Transverse colon (tissue), 4 donors: ENCODE measurements at regions not wholly inside any gene's neighbourhood (a gene's known extent, or its start where the extent isn't known, plus 50 kb on each side); places are given as distances from the start of the nearest gene placed in this dataset.

Experiments used
- DNase-seq: peaks from one replicate; pipeline ENCODE4 v3.0.0-alpha.2; 2019
- H3K27ac ChIP-seq, 4 donors: fragments of 200-600 bp; sonication (generic); 2 replicates each; pipeline ENCODE4 v1.5.1; 2016 to 2018; ENCODE audit warnings: inconsistent platforms in 4 of 4
- H3K27me3 ChIP-seq: fragments of 200-600 bp; sonication (generic); 2 replicates; pipeline ENCODE4 v1.5.1; 2017; ENCODE audit warnings: inconsistent platforms
- H3K36me3 ChIP-seq, 4 donors: fragments of 200-600 bp; sonication (generic); 2 replicates each; pipeline ENCODE4 v1.5.1; 2017 to 2019; ENCODE audit warnings: inconsistent platforms in 4 of 4
- H3K4me1 ChIP-seq, 4 donors: fragments of 200-600 bp; sonication (generic); 2 replicates each; pipeline ENCODE4 v1.5.1; 2017 to 2020; ENCODE audit warnings: inconsistent platforms in 4 of 4
- H3K4me3 ChIP-seq, 4 donors: fragments of 200-600 bp; sonication (generic); 1 replicate in 1 of 4; 2 replicates in 3 of 4; pipeline versions ENCODE4 v1.5.1 to v1.6.1; 2017 to 2019; ENCODE audit warnings: inconsistent platforms in 4 of 4
- H3K9me3 ChIP-seq, 2 donors: fragments of 200-600 bp; sonication (generic); 2 replicates each; pipeline ENCODE4 v1.5.1; 2017 to 2019; ENCODE audit warnings: inconsistent platforms in 2 of 2
- EP300 ChIP-seq: sonication (generic); formaldehyde crosslinking; IDR thresholded peaks from one replicate; pipeline ENCODE4 v1.6.1; 2017; ENCODE audit warnings: antibody characterized with exemption, low read depth
- POLR2A ChIP-seq: fragments of 450-650 bp; IDR thresholded peaks from one replicate; pipeline ENCODE4 v1.6.1; 2016; ENCODE audit warnings: antibody characterized with exemption, mild to moderate bottlenecking, moderate library complexity
- POLR2AphosphoS5 ChIP-seq, 3 donors: sonication (generic); formaldehyde crosslinking; IDR thresholded peaks; one replicate each; pipeline ENCODE4 v1.6.1; 2016; ENCODE audit warnings: antibody characterized with exemption in 3 of 3
- WGBS, 2 donors: methylation state at CpG; one replicate each; pipeline ENCODE4 v1.1.5; 2018; ENCODE audit warnings: low coverage in 1 of 2; 5-methylcytosine and 5-hydroxymethylcytosine counted together
- in situ Hi-C, 4 donors: fragments of 200-750 bp; cut with MboI; loops; one replicate each; pipeline versions ENCODE4 v1.15.0 to v1.15.1; 2017; ENCODE audit warnings: low sequenced_read_pairs in 3 of 4, low pct_ligation_motif_present in 1 of 4, low pct_unique_long_range_greater_than_20kb in 1 of 4
- intact Hi-C: fragments of 100-400 bp; cut with DNase I; formaldehyde crosslinking; loops from one replicate; pipeline ENCODE4 v1.15.1; 2023; ENCODE audit warnings: low total_unique reads
- TF ChIP-seq, protein P1 (sequence below), 5 experiments: fragments of 200-600 bp in 3 of 5; fragments of 450-650 bp in 2 of 5; sonication (generic) in 3 of 5; IDR thresholded peaks; 1 replicate in 2 of 5; 2 replicates in 3 of 5; pipeline ENCODE4 v1.5.1; 2016 to 2017; ENCODE audit warnings: antibody characterized with exemption in 5 of 5, inconsistent platforms in 3 of 5, mild to moderate bottlenecking in 2 of 5, moderate library complexity in 1 of 5

GRCh38 chr4:32488690-32489089, 1768.5 kb downstream of the PCDH7 start:
- TF ChIP-seq POLR2A (no peak), POLR2AphosphoS5 (IDR thresholded peaks at IDR 0.05) (no peak), EP300 (no peak)
- TF ChIP-seq, protein P1, sequence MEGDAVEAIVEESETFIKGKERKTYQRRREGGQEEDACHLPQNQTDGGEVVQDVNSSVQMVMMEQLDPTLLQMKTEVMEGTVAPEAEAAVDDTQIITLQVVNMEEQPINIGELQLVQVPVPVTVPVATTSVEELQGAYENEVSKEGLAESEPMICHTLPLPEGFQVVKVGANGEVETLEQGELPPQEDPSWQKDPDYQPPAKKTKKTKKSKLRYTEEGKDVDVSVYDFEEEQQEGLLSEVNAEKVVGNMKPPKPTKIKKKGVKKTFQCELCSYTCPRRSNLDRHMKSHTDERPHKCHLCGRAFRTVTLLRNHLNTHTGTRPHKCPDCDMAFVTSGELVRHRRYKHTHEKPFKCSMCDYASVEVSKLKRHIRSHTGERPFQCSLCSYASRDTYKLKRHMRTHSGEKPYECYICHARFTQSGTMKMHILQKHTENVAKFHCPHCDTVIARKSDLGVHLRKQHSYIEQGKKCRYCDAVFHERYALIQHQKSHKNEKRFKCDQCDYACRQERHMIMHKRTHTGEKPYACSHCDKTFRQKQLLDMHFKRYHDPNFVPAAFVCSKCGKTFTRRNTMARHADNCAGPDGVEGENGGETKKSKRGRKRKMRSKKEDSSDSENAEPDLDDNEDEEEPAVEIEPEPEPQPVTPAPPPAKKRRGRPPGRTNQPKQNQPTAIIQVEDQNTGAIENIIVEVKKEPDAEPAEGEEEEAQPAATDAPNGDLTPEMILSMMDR (IDR thresholded peaks at IDR 0.05) = no peak
- Histone ChIP-seq H3K4me1 (no peaks in the 10 kb centered on the region), H3K27ac (no peak overlapping the region), H3K4me3 (no peak overlapping the region), H3K36me3 (no peaks in the 10 kb centered on the region), H3K27me3 (no peaks in the 10 kb centered on the region), H3K9me3 (no peaks in the 10 kb centered on the region)
- 68 to 78% methylated on average over 1 of the region's 1 CpG for WGBS, 2 donors
- intact Hi-C loops (no loop called here), in situ Hi-C loops (no loop called here)
- DNase-seq = no peak

- Histone ChIP-seq H3K27me3 (no peaks in the 10 kb centered on the region), H3K27ac (no peak overlapping the region), H3K4me1 (no peaks in the 10 kb centered on the region), H3K9me3 (no peaks in the 10 kb centered on the region), H3K36me3 (no peaks in the 10 kb centered on the region), H3K4me3 (no peak overlapping the region)
- intact Hi-C loops (no loop called here), in situ Hi-C loops (no loop called here)
- no peak for TF ChIP-seq EP300
- no peak for DNase-seq
- WGBS, 2 donors = 64 to 76% methylated on average over 5 of the region's 5 CpGs
Observed at GRCh38 chr4:32499171-32499570, 1779.0 kb downstream of the PCDH7 start.

DNA sequence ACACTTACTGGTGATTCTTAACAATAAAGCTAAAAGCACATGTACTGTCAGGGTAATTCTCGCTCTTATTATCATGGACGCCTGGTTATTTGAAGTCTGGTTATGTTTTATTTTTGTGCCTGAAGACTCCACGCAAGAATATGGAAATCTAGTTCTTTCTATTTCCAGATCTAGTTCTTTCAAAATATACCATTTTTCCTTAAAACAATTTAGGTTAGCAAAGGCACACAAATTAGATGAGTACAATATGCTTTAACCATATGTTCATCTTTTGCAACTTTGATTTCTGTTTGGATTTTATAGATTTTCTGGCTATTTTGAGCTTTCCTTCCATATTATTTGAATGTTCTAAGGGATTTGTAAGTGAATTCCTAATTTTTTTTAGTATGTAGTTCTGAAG, 1783.1 kb downstream of the PCDH7 start:
- H3K4me1 ChIP-seq = no peaks in the 10 kb centered on the region
- H3K27me3 ChIP-seq = no peaks in the 10 kb centered on the region
- in situ Hi-C loops (no loop called here), intact Hi-C loops (no loop called here)
- 90 to 91% methylated on average over 3 of the region's 3 CpGs for WGBS, 2 donors
- TF ChIP-seq POLR2A (no peak), POLR2AphosphoS5 (IDR thresholded peaks at IDR 0.05) (no peak), EP300 (no peak)
- TF ChIP-seq, protein P1 (IDR thresholded peaks at IDR 0.05) = no peak
- H3K9me3 ChIP-seq = no peaks in the 10 kb centered on the region
- DNase-seq = no peak
- H3K36me3 ChIP-seq = no peaks in the 10 kb centered on the region
- no peak overlapping the region for H3K4me3 ChIP-seq
- no peak overlapping the region for H3K27ac ChIP-seq

GRCh38 chr4:32506067-32506466, 1785.9 kb downstream of the PCDH7 start:
- DNase-seq = no peak
- no peaks in the 10 kb centered on the region for H3K36me3 ChIP-seq
- in situ Hi-C loops (no loop called here), intact Hi-C loops (no loop called here)
- H3K9me3 ChIP-seq = no peaks in the 10 kb centered on the region
- H3K4me1 ChIP-seq = no peaks in the 10 kb centered on the region
- WGBS, 2 donors = 67 to 78% methylated on average over 2 of the region's 2 CpGs
- no peak overlapping the region for H3K4me3 ChIP-seq
- TF ChIP-seq POLR2A = no peak
- no peak overlapping the region for H3K27ac ChIP-seq
- no peaks in the 10 kb centered on the region for H3K27me3 ChIP-seq

GRCh38 chr4:32519060-32519459, 1798.9 kb downstream of the PCDH7 start:
- TF ChIP-seq, protein P1 (IDR thresholded peaks at IDR 0.05) = no peak
- TF ChIP-seq POLR2A (no peak), POLR2AphosphoS5 (IDR thresholded peaks at IDR 0.05) (no peak), EP300 (no peak)
- Histone ChIP-seq H3K36me3 (no peaks in the 10 kb centered on the region), H3K27me3 (no peaks in the 10 kb centered on the region), H3K4me3 (no peak overlapping the region), H3K4me1 (no peaks in the 10 kb centered on the region), H3K27ac (no peak overlapping the region), H3K9me3 (no peaks in the 10 kb centered on the region)
- intact Hi-C loops = no loop called here
- in situ Hi-C loops = no loop called here
- WGBS, 2 donors = 65 to 70% methylated on average over 6 of the region's 6 CpGs
- DNase-seq = no peak
